ENCODE measurements at regions not wholly inside any gene's neighbourhood (a gene's known extent, or its start where the extent isn't known, plus 50 kb on each side); places are given as distances from the start of the nearest gene placed in this dataset.

- TF ChIP-seq, protein P1, sequence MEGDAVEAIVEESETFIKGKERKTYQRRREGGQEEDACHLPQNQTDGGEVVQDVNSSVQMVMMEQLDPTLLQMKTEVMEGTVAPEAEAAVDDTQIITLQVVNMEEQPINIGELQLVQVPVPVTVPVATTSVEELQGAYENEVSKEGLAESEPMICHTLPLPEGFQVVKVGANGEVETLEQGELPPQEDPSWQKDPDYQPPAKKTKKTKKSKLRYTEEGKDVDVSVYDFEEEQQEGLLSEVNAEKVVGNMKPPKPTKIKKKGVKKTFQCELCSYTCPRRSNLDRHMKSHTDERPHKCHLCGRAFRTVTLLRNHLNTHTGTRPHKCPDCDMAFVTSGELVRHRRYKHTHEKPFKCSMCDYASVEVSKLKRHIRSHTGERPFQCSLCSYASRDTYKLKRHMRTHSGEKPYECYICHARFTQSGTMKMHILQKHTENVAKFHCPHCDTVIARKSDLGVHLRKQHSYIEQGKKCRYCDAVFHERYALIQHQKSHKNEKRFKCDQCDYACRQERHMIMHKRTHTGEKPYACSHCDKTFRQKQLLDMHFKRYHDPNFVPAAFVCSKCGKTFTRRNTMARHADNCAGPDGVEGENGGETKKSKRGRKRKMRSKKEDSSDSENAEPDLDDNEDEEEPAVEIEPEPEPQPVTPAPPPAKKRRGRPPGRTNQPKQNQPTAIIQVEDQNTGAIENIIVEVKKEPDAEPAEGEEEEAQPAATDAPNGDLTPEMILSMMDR (IDR thresholded peaks at IDR 0.05; ENCODE audit: insufficient read depth, low read length): no peak
- TF ChIP-seq POLR2AphosphoS5 (IDR thresholded peaks at IDR 0.05; ENCODE audit: low read depth): no peak
- TF ChIP-seq GABPA (IDR thresholded peaks at IDR 0.05; ENCODE audit: low read depth): no peak
- TF ChIP-seq REST (IDR thresholded peaks at IDR 0.05; ENCODE audit: insufficient replicate concordance, low read depth): no peak
- no peak for TF ChIP-seq SPI1 (IDR thresholded peaks at IDR 0.05; ENCODE audit: borderline replicate concordance, low read depth)
Observed at GRCh38 chr15:93361703-93362102, 272.7 kb upstream of the RGMA start.

Data from HL-60 (cell line).